NT2/D1 (cell line): ENCODE measurements at regions not wholly inside any gene's neighbourhood (a gene's known extent, or its start where the extent isn't known, plus 50 kb on each side); places are given as distances from the start of the nearest gene placed in this dataset.

Experiments used
- SUZ12 ChIP-seq: IDR thresholded peaks from 2 replicates; pipeline ENCODE4 v1.6.1; 2011; ENCODE audit not compliant: insufficient read length, insufficient read depth; ENCODE audit errors: extremely low read depth
- YY1 ChIP-seq: IDR thresholded peaks from 2 replicates; pipeline ENCODE4 v1.6.1; 2011; ENCODE audit not compliant: insufficient read length, insufficient read depth

GRCh38 chr16:59330019-59330670, 596.0 kb upstream of the GOT2 start:
- TF ChIP-seq SUZ12 (no peak), YY1 (no peak)
